HUES48 (cell line): ENCODE measurements at regions not wholly inside any gene's neighbourhood (a gene's known extent, or its start where the extent isn't known, plus 50 kb on each side); places are given as distances from the start of the nearest gene placed in this dataset.

ENCODE experiments used
- H3K27ac ChIP-seq: one replicate; pipeline ENCODE4 v1.7.0; 2013; ENCODE audit warnings: low read depth, low read length, inconsistent platforms
- H3K27me3 ChIP-seq: 2 replicates; pipeline ENCODE4 v1.6.1; 2013; ENCODE audit warnings: mild to moderate bottlenecking, low read length; ENCODE audit not compliant: control insufficient read depth, insufficient read depth
- H3K36me3 ChIP-seq: 2 replicates; pipeline ENCODE4 v1.6.1; 2013; ENCODE audit warnings: low read length; ENCODE audit not compliant: control insufficient read depth, insufficient read depth
- H3K4me1 ChIP-seq: 2 replicates; pipeline ENCODE4 v1.6.1; 2013; ENCODE audit warnings: mild to moderate bottlenecking, low read length; ENCODE audit not compliant: control insufficient read depth, insufficient read depth
- H3K4me3 ChIP-seq: 2 replicates; pipeline ENCODE4 v1.5.1; 2013; ENCODE audit warnings: mild to moderate bottlenecking, low read depth, low read length
- H3K9ac ChIP-seq: 2 replicates; pipeline ENCODE4 v1.6.1; 2013; ENCODE audit warnings: mild to moderate bottlenecking, low read depth, low read length, moderate library complexity
- H3K9me3 ChIP-seq: 2 replicates; pipeline ENCODE4 v1.6.1; 2013; ENCODE audit warnings: low read length; ENCODE audit not compliant: control insufficient read depth, insufficient read depth

- peak overlapping the region; percentile 97 for H3K27ac ChIP-seq
- peak overlapping the region; percentile 41 for H3K4me3 ChIP-seq
- H3K4me1 ChIP-seq = peaks cover 50% of the 10 kb centered on the region
- no peaks in the 10 kb centered on the region for H3K27me3 ChIP-seq
- no peaks in the 10 kb centered on the region for H3K9me3 ChIP-seq
- no peaks in the 10 kb centered on the region for H3K36me3 ChIP-seq
- H3K9ac ChIP-seq = peak overlapping the region; percentile 39; the same call in 1 of the 2 replicates
These were observed 78.0 kb upstream of the FAR2 start for GRCh38 chr12:29071099-29071498.

- H3K4me1 ChIP-seq = peaks cover 49% of the 10 kb centered on the region
- no peak overlapping the region for H3K9ac ChIP-seq
- H3K4me3 ChIP-seq = no peak overlapping the region
- H3K36me3 ChIP-seq = no peaks in the 10 kb centered on the region
- no peaks in the 10 kb centered on the region for H3K27me3 ChIP-seq
- H3K9me3 ChIP-seq = no peaks in the 10 kb centered on the region
- peak overlapping the region; percentile 61 for H3K27ac ChIP-seq
These were observed 76.4 kb upstream of the FAR2 start for GRCh38 chr12:29072631-29073030.

- Histone ChIP-seq H3K27ac (no peak overlapping the region), H3K27me3 (no peaks in the 10 kb centered on the region), H3K9me3 (no peaks in the 10 kb centered on the region), H3K9ac (no peak overlapping the region), H3K36me3 (no peaks in the 10 kb centered on the region), H3K4me1 (peaks cover 49% of the 10 kb centered on the region), H3K4me3 (no peak overlapping the region)
These were observed 75.3 kb upstream of the FAR2 start for GRCh38 chr12:29073631-29074239.

GRCh38 chr12:29081101-29081500 lies 68.0 kb upstream of the FAR2 start:
- Histone ChIP-seq H3K4me3 (no peak overlapping the region), H3K36me3 (no peaks in the 10 kb centered on the region), H3K4me1 (no peaks in the 10 kb centered on the region), H3K9me3 (no peaks in the 10 kb centered on the region), H3K9ac (no peak overlapping the region), H3K27ac (no peak overlapping the region), H3K27me3 (no peaks in the 10 kb centered on the region)

GRCh38 chr12:29082522-29082921 lies 66.6 kb upstream of the FAR2 start:
- Histone ChIP-seq H3K27ac (no peak overlapping the region), H3K4me3 (no peak overlapping the region), H3K4me1 (no peaks in the 10 kb centered on the region), H3K36me3 (no peaks in the 10 kb centered on the region), H3K9ac (no peak overlapping the region), H3K9me3 (no peaks in the 10 kb centered on the region), H3K27me3 (no peaks in the 10 kb centered on the region)

GRCh38 chr12:29086325-29087271 lies 62.5 kb upstream of the FAR2 start:
- H3K4me3 ChIP-seq = no peak overlapping the region
- H3K27ac ChIP-seq = no peak overlapping the region
- no peaks in the 10 kb centered on the region for H3K27me3 ChIP-seq
- no peak overlapping the region for H3K9ac ChIP-seq
- no peaks in the 10 kb centered on the region for H3K9me3 ChIP-seq
- H3K36me3 ChIP-seq = no peaks in the 10 kb centered on the region
- no peaks in the 10 kb centered on the region for H3K4me1 ChIP-seq

GRCh38 chr12:29088611-29089219 lies 60.4 kb upstream of the FAR2 start:
- no peaks in the 10 kb centered on the region for H3K27me3 ChIP-seq
- H3K9me3 ChIP-seq = peaks cover 9% of the 10 kb centered on the region
- H3K4me3 ChIP-seq = no peak overlapping the region
- H3K36me3 ChIP-seq = no peaks in the 10 kb centered on the region
- no peaks in the 10 kb centered on the region for H3K4me1 ChIP-seq
- no peak overlapping the region for H3K27ac ChIP-seq
- H3K9ac ChIP-seq = no peak overlapping the region
